WTC11 (cell line): ENCODE measurements at regions not wholly inside any gene's neighbourhood (a gene's known extent, or its start where the extent isn't known, plus 50 kb on each side); places are given as distances from the start of the nearest gene placed in this dataset.

Experiments
- ATAC-seq: fragments of 200-7000 bp; cut with Tn5 transposase; 2 replicates; pipeline ENCODE4 v1.10.0; 2021; ENCODE audit warnings: mild to moderate bottlenecking, moderate library complexity
- CTCF ChIA-PET: fragments of 300-600 bp; sonication (Branson Sonifier 250); formaldehyde crosslinking; loops from one replicate; lab custom pipeline; 2021; ENCODE audit warnings: antibody characterized with exemption; lab: Charles Lee
- POLR2A ChIA-PET: fragments of 350-600 bp; sonication (Branson Sonifier 250); formaldehyde crosslinking; loops from one replicate; lab custom pipeline; 2021; ENCODE audit warnings: antibody characterized with exemption; lab: Charles Lee
- DNase-seq: peaks from one replicate; pipeline ENCODE4 v3.0.0; 2021; ENCODE audit warnings: low spot score
- H3K27ac Mint-ChIP-seq: 2 replicates; pipeline ENCODE4 v1.8.0; 2021; ENCODE audit warnings: mixed read lengths
- H3K27me3 Mint-ChIP-seq: 2 replicates; pipeline ENCODE4 v1.8.0; 2021; ENCODE audit warnings: low read depth, mild to moderate bottlenecking, moderate library complexity, mixed read lengths
- H3K36me3 Mint-ChIP-seq: 2 replicates; pipeline ENCODE4 v1.8.0; 2021; ENCODE audit warnings: mixed read lengths
- H3K4me1 Mint-ChIP-seq: 2 replicates; pipeline ENCODE4 v1.8.0; 2022; ENCODE audit warnings: mixed read lengths
- H3K4me3 Mint-ChIP-seq: 2 replicates; pipeline ENCODE4 v1.8.0; 2021; ENCODE audit warnings: mild to moderate bottlenecking, moderate library complexity, mixed read lengths
- H3K9me3 Mint-ChIP-seq: 2 replicates; pipeline ENCODE4 v1.8.0; 2021; ENCODE audit warnings: mixed read lengths
- FOXJ3 ChIP-seq: sonication (generic); formaldehyde crosslinking; IDR thresholded peaks from 2 replicates; pipeline ENCODE4 v1.9.0; 2021; ENCODE audit warnings: missing genetic modification reagents, mild to moderate bottlenecking, borderline replicate concordance
- GTF2I ChIP-seq: fragments of 250-450 bp; sonication (Bioruptor Pico); conservative IDR thresholded peaks from 2 replicates; pipeline ENCODE4 v1.4.0; 2021; ENCODE audit warnings: mild to moderate bottlenecking
- HMGXB4 ChIP-seq: sonication (generic); formaldehyde crosslinking; IDR thresholded peaks from 2 replicates; pipeline ENCODE4 v1.8.1; 2023; ENCODE audit warnings: mild to moderate bottlenecking, moderate library complexity, missing genetic modification reagents
- OVOL2 ChIP-seq: fragments of 250-450 bp; sonication (Bioruptor Pico); IDR thresholded peaks from 2 replicates; pipeline ENCODE4 v1.9.0; 2021; ENCODE audit warnings: mild to moderate bottlenecking, borderline replicate concordance
- RELA ChIP-seq: sonication (generic); formaldehyde crosslinking; IDR thresholded peaks from 2 replicates; pipeline ENCODE4 v1.8.1; 2022; ENCODE audit warnings: missing genetic modification reagents, mild to moderate bottlenecking, borderline replicate concordance
- SMAD3 ChIP-seq: sonication (generic); formaldehyde crosslinking; IDR thresholded peaks from 2 replicates; pipeline ENCODE4 v1.8.0; 2022; ENCODE audit warnings: missing genetic modification reagents, mild to moderate bottlenecking, borderline replicate concordance
- SP1 ChIP-seq: sonication (generic); formaldehyde crosslinking; conservative IDR thresholded peaks from 2 replicates; pipeline ENCODE4 v1.8.1; 2022; ENCODE audit warnings: missing genetic modification reagents
- TEAD4 ChIP-seq: sonication (generic); formaldehyde crosslinking; IDR thresholded peaks from 2 replicates; pipeline ENCODE4 v1.8.0; 2022; ENCODE audit warnings: mild to moderate bottlenecking, missing genetic modification reagents
- ZNF121 ChIP-seq: sonication (generic); formaldehyde crosslinking; IDR thresholded peaks from 2 replicates; pipeline ENCODE4 v1.8.0; 2023; ENCODE audit warnings: missing genetic modification reagents
- ZNF138 ChIP-seq: sonication (generic); formaldehyde crosslinking; conservative IDR thresholded peaks from 2 replicates; pipeline ENCODE4 v1.8.1; 2022; ENCODE audit warnings: mild to moderate bottlenecking, moderate library complexity, missing genetic modification reagents
- ZNF263 ChIP-seq: sonication (generic); formaldehyde crosslinking; IDR thresholded peaks from 2 replicates; pipeline ENCODE4 v1.8.1; 2022; ENCODE audit warnings: low read depth, mild to moderate bottlenecking, moderate library complexity, missing genetic modification reagents
- ZNF416 ChIP-seq: fragments of 250-450 bp; sonication (Bioruptor Pico); IDR thresholded peaks from 2 replicates; pipeline ENCODE4 v1.9.0; 2021; ENCODE audit warnings: mild to moderate bottlenecking, inconsistent platforms
- TF ChIP-seq, protein P1 (sequence below): fragments of 250-450 bp; sonication (Bioruptor Pico); IDR thresholded peaks from 2 replicates; pipeline ENCODE4 v2.1.2; 2022; ENCODE audit warnings: mild to moderate bottlenecking, moderate library complexity
- TF ChIP-seq, protein P2 (sequence below): sonication (generic); formaldehyde crosslinking; IDR thresholded peaks from 2 replicates; pipeline ENCODE4 v1.8.1; 2022; ENCODE audit warnings: low read depth, missing genetic modification reagents, borderline replicate concordance
- TF ChIP-seq, protein P3 (sequence below): sonication (generic); formaldehyde crosslinking; IDR thresholded peaks from 2 replicates; pipeline ENCODE4 v1.8.1; 2022; ENCODE audit warnings: mild to moderate bottlenecking, missing genetic modification reagents, moderate library complexity, borderline replicate concordance
- TF ChIP-seq, protein P4 (sequence below): sonication (generic); formaldehyde crosslinking; IDR thresholded peaks from 2 replicates; pipeline ENCODE4 v1.8.1; 2023; ENCODE audit warnings: mild to moderate bottlenecking, missing genetic modification reagents
- TF ChIP-seq, protein P5 (sequence below): fragments of 250-450 bp; sonication (Bioruptor Pico); IDR thresholded peaks from 2 replicates; pipeline ENCODE4 v1.9.0; 2021; ENCODE audit warnings: moderate library complexity, mild to moderate bottlenecking, inconsistent platforms, borderline replicate concordance
- TF ChIP-seq, protein P6 (sequence below): sonication (generic); formaldehyde crosslinking; IDR thresholded peaks from 2 replicates; pipeline ENCODE4 v1.8.0; 2022; ENCODE audit warnings: mild to moderate bottlenecking, missing genetic modification reagents
- TF ChIP-seq, protein P7 (sequence below): sonication (generic); formaldehyde crosslinking; conservative IDR thresholded peaks from 2 replicates; pipeline ENCODE4 v1.8.1; 2022; ENCODE audit warnings: mild to moderate bottlenecking, missing genetic modification reagents
- TF ChIP-seq, protein P8 (sequence below): fragments of 250-450 bp; sonication (Bioruptor Pico); conservative IDR thresholded peaks from 2 replicates; pipeline ENCODE4 v1.9.0; 2021; ENCODE audit warnings: mild to moderate bottlenecking

DNA sequence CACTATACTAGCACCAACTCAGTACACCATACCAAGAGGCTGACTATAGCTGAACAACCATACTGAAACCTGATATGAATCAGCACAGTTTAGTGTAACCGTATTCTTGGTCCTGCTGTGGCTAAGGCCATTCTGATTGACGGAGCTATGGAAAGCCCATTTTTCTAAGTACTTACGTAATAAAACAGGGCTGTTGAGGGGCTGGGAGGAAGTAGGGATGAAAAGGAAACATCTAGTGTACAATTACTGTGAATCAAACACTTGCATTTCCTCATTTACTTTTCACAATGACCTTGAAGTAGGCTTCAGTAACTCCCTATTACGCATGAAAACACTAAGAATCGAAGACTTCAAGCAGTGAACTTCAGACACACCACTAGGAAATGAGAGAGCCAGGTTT lies 198.2 kb downstream of the BTG1 start:
- H3K36me3 Mint-ChIP-seq = no peaks in the 10 kb centered on the region
- H3K27me3 Mint-ChIP-seq = no peaks in the 10 kb centered on the region
- no peak for DNase-seq
- CTCF ChIA-PET = no interaction called here
- no peak for ATAC-seq
- H3K27ac Mint-ChIP-seq = no peak overlapping the region
- POLR2A ChIA-PET = no interaction called here
- no peaks in the 10 kb centered on the region for H3K9me3 Mint-ChIP-seq
- TF ChIP-seq ZNF138 (CRISPR knock-in tag) (no peak), OVOL2 (no peak), HMGXB4 (CRISPR knock-in tag) (no peak)
- TF ChIP-seq, protein P1, sequence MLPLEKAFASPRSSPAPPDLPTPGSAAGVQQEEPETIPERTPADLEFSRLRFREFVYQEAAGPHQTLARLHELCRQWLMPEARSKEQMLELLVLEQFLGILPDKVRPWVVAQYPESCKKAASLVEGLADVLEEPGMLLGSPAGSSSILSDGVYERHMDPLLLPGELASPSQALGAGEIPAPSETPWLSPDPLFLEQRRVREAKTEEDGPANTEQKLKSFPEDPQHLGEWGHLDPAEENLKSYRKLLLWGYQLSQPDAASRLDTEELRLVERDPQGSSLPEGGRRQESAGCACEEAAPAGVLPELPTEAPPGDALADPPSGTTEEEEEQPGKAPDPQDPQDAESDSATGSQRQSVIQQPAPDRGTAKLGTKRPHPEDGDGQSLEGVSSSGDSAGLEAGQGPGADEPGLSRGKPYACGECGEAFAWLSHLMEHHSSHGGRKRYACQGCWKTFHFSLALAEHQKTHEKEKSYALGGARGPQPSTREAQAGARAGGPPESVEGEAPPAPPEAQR (CRISPR knock-in tag) = no peak
- no peaks in the 10 kb centered on the region for H3K4me1 Mint-ChIP-seq
- no peak overlapping the region for H3K4me3 Mint-ChIP-seq

- no peak overlapping the region for H3K27ac Mint-ChIP-seq
- ChIA-PET CTCF (no interaction called here), POLR2A (no interaction called here)
- H3K4me1 Mint-ChIP-seq = no peaks in the 10 kb centered on the region
- H3K4me3 Mint-ChIP-seq = no peak overlapping the region
- H3K36me3 Mint-ChIP-seq = no peaks in the 10 kb centered on the region
- H3K9me3 Mint-ChIP-seq = peaks cover 8% of the 10 kb centered on the region
- ATAC-seq = no peak
- no peak for DNase-seq
- no peaks in the 10 kb centered on the region for H3K27me3 Mint-ChIP-seq
- TF ChIP-seq ZNF263 (CRISPR knock-in tag) = no peak
- TF ChIP-seq RELA (CRISPR knock-in tag) = no peak
- TF ChIP-seq ZNF416 = no peak
- no peak for TF ChIP-seq FOXJ3 (CRISPR knock-in tag)
- no peak for TF ChIP-seq ZNF138 (CRISPR knock-in tag)
- TF ChIP-seq, protein P2, sequence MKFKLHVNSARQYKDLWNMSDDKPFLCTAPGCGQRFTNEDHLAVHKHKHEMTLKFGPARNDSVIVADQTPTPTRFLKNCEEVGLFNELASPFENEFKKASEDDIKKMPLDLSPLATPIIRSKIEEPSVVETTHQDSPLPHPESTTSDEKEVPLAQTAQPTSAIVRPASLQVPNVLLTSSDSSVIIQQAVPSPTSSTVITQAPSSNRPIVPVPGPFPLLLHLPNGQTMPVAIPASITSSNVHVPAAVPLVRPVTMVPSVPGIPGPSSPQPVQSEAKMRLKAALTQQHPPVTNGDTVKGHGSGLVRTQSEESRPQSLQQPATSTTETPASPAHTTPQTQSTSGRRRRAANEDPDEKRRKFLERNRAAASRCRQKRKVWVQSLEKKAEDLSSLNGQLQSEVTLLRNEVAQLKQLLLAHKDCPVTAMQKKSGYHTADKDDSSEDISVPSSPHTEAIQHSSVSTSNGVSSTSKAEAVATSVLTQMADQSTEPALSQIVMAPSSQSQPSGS (CRISPR knock-in tag) = no peak
- TF ChIP-seq, protein P3, sequence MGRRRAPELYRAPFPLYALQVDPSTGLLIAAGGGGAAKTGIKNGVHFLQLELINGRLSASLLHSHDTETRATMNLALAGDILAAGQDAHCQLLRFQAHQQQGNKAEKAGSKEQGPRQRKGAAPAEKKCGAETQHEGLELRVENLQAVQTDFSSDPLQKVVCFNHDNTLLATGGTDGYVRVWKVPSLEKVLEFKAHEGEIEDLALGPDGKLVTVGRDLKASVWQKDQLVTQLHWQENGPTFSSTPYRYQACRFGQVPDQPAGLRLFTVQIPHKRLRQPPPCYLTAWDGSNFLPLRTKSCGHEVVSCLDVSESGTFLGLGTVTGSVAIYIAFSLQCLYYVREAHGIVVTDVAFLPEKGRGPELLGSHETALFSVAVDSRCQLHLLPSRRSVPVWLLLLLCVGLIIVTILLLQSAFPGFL (CRISPR knock-in tag) = no peak
- TF ChIP-seq HMGXB4 (CRISPR knock-in tag) = no peak
- TF ChIP-seq SMAD3 (CRISPR knock-in tag) = no peak
- TF ChIP-seq, protein P4, sequence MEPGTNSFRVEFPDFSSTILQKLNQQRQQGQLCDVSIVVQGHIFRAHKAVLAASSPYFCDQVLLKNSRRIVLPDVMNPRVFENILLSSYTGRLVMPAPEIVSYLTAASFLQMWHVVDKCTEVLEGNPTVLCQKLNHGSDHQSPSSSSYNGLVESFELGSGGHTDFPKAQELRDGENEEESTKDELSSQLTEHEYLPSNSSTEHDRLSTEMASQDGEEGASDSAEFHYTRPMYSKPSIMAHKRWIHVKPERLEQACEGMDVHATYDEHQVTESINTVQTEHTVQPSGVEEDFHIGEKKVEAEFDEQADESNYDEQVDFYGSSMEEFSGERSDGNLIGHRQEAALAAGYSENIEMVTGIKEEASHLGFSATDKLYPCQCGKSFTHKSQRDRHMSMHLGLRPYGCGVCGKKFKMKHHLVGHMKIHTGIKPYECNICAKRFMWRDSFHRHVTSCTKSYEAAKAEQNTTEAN (CRISPR knock-in tag) = no peak
- TF ChIP-seq TEAD4 (CRISPR knock-in tag) = no peak
- no peak for TF ChIP-seq OVOL2
- TF ChIP-seq, protein P5, sequence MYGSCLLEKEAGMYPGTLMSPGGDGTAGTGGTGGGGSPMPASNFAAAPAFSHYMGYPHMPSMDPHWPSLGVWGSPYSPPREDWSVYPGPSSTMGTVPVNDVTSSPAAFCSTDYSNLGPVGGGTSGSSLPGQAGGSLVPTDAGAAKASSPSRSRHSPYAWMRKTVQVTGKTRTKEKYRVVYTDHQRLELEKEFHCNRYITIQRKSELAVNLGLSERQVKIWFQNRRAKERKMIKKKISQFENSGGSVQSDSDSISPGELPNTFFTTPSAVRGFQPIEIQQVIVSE = no peak
- TF ChIP-seq SP1 (CRISPR knock-in tag) = no peak
- TF ChIP-seq, protein P6, sequence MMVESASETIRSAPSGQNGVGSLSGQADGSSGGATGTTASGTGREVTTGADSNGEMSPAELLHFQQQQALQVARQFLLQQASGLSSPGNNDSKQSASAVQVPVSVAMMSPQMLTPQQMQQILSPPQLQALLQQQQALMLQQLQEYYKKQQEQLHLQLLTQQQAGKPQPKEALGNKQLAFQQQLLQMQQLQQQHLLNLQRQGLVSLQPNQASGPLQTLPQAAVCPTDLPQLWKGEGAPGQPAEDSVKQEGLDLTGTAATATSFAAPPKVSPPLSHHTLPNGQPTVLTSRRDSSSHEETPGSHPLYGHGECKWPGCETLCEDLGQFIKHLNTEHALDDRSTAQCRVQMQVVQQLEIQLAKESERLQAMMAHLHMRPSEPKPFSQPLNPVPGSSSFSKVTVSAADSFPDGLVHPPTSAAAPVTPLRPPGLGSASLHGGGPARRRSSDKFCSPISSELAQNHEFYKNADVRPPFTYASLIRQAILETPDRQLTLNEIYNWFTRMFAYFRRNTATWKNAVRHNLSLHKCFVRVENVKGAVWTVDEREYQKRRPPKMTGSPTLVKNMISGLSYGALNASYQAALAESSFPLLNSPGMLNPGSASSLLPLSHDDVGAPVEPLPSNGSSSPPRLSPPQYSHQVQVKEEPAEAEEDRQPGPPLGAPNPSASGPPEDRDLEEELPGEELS = no peak
- TF ChIP-seq, protein P7, sequence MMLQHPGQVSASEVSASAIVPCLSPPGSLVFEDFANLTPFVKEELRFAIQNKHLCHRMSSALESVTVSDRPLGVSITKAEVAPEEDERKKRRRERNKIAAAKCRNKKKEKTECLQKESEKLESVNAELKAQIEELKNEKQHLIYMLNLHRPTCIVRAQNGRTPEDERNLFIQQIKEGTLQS (CRISPR knock-in tag) = no peak
- no peak for TF ChIP-seq GTF2I (CRISPR knock-in tag)
- TF ChIP-seq ZNF121 (CRISPR knock-in tag) = no peak
- TF ChIP-seq, protein P8, sequence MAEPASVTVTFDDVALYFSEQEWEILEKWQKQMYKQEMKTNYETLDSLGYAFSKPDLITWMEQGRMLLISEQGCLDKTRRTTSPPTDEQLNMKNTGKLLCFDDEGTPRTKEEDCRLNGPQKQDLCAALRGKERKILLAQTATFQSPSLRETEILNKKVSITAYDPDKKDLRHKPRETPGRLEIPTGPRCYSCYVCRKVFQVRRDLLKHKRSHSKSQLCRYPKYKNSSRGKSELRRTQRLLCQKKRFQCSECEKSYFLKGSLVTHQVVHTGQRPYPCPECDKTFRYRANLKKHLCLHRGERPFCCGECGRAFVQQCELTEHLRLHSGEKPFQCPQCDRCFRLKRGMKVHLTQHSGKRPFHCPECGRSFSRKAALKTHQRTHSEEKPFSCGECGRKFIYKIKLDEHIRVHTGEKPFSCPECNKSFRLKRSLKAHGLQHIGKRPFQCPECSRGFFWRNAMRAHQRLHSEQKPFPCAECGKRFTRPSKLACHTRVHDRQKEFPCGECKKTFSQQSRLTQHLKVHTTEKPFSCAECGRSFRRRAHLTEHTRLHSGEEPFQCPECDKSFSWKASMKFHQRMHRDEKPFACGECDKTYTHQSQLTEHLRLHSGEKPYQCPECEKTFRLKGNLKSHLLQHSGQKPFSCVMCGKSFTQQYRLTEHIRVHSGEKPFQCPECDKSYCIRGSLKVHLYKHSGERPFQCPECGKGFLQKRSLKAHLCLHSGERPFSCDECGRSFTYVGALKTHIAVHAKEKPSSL = no peak
Observed at GRCh38 chr12:91944637-91945036, 201.0 kb downstream of the BTG1 start.
